Left renal pelvis (tissue), 4 donors: ENCODE measurements at regions not wholly inside any gene's neighbourhood (a gene's known extent, or its start where the extent isn't known, plus 50 kb on each side); places are given as distances from the start of the nearest gene placed in this dataset.

ENCODE experiments used
- DNase-seq, 4 donors: peaks; one replicate each; pipeline ENCODE4 v3.0.0-alpha.2; 2013; ENCODE audit warnings: low read depth in 4 of 4, low spot score in 3 of 4

DNA sequence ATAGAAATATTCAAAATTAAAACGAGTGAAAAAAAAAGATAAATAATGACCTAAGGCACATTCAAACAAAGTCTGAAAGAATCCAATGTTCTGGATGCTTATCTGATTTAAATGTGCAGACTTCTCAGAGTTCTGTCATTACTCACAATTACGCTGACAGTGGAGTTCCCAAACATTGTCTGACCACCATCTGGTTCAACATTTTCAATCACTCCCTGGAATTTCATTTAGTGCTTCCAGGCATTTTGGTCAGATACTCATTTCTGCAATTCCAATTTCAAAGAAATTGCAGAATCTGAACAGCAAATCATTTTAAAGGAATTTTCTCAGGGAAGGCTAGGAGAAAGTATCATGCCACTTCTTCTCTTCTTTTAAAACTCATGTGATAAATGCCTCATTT is 398.2 kb upstream of the PDE3A start:
- DNase-seq: no peak

DNA sequence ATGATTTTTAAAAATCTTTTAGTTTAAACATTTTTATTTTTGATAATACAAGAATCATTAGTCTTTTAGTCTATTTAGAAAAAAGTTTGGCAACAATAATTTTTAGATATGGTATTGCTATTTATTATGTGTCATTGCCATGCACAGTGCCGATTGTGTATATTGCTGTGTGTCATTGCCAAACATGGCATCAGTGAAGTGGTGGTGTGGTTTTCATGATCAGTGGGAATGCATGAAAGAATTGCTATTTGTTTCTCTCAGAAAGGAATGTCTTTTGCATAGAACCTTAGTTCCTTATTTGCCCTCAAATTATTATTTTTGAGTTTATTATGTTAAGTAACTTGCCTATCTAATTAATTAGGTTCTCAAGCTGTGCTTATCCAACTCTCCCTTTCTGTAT is 397.5 kb upstream of the PDE3A start:
- no peak for DNase-seq

- DNase-seq: peak in 1 of 4 donors; percentile 39
Observed at GRCh38 chr12:19971361-19972280, 396.7 kb upstream of the PDE3A start.

DNA sequence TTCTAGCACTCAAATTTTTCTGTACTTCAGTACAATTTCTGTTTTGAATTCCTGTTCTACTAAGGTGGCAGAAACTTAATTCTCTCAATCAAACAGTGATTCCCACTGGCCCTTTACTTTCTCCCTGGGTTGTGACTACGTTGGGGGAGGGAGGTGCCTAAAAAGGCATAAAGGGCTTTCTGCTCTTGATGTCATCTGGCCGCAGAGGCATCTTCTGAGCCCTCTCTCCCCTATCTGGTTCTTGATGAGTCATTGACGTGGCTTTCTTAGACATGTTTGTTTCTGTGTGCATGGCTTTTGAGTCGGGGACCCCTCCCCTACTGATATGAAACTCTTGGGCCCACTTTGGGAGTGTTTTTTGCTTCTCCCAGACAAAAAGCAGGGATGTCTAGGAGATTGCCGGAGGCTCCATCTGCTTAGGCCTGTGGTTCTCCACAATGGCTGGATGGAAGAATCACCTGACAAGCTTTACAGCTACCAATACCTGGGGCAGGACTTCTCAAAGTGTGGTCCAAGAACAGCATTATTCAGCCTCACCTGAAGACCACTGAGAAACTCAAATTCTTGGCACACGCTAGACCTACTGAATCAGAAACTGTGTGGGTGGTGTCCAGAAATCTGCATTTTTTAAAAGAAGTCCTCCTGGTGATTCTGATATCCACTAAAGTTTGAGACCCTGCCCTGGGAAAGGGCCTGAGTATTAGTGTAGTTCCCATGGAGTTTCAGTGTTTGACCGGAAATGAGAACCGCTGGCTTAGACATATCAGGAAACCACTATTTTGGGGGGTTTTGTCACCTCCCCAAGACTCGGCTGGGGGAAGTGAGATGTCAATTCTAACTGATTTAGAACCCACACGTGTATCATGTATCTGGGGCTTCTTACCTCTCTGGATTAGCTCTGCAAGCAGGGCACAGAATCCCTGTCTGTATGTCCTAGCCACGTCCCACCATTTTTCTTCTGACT is 395.7 kb upstream of the PDE3A start:
- no peak for DNase-seq

GRCh38 chr12:19978193-19978592 is 390.1 kb upstream of the PDE3A start:
- DNase-seq: no peak

DNA sequence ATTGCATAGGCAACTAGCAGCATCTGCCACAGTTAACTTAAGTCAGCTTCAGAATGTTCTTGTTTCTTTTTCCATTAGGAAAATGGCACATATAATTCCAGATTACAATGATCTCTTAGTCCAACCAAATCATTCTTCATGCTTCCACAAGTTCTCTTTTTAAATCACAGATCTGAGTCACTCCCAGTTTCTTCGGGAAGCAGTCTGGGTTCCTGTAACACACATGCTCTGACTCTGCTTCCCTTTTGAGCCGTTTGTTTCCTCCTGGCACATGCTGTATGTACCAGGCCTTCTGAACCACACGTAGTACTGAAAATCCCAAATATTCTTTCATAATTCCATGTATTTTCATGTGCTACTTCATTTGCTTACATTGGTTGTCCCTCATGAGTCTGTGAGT is 388.8 kb upstream of the PDE3A start:
- no peak for DNase-seq

- no peak for DNase-seq
Observed at GRCh38 chr12:19981944-19982343, 386.4 kb upstream of the PDE3A start.

DNA sequence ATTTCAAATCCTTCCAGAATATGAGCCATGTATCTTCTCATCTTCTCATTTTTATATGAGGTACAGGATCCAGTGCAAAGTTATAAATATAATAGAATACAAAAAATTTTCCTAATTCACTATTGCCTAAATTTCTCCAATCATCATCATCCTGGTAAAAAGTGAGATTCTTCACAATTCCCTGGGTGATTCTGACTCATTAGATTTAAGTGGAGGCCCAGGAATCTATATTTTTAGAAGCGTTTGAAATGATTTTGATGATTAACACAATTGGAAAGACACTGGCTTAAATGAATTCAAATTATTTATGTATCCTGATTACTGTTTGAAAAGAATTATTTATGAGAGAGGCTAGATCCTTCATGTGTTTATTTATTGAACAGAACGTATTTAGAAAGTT is 380.3 kb upstream of the PDE3A start:
- no peak for DNase-seq

DNA sequence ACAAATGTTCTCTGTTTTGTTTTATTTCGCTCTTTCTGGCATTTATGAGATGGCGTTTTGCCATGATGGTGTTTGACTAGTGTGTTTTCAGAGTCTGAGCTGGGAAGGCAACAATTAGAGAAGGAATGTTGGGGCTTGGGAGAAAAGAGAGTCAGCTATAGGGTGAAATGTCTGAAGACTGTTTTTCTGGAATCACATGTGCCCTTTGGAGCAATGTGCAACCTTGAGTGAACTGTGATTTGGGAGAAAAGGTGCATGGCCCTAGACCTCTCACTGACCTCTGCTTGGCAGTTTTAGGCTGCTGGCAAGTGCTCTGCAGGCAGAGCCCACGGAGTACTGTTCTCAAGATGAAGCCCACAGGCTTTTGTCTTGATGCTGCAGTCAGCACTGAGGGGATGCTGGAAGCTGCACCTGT is 379.9 kb upstream of the PDE3A start:
- no peak for DNase-seq

GRCh38 chr12:19988948-19989347 is 379.4 kb upstream of the PDE3A start:
- DNase-seq: no peak

- no peak for DNase-seq
Observed at GRCh38 chr12:19991146-19991545, 377.2 kb upstream of the PDE3A start.

DNA sequence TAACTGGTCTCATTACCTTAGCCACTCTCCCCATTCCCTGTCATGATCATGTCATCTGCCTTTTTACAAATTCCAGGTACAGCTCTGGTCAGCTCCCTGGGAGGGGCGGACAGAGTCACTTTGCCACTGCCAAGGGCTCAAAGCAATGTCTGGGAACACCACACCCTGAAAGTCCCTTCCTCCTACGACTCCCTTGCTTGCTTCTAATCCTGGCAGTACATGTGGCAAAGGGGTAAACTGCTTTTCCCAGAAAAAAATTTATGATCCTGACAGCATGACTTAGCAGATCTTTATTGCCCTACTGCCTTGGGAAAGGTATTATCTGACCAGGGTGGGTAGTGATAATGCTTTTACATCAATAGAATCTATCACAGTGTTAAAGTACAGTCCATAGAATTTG is 376.0 kb upstream of the PDE3A start:
- no peak for DNase-seq

DNA sequence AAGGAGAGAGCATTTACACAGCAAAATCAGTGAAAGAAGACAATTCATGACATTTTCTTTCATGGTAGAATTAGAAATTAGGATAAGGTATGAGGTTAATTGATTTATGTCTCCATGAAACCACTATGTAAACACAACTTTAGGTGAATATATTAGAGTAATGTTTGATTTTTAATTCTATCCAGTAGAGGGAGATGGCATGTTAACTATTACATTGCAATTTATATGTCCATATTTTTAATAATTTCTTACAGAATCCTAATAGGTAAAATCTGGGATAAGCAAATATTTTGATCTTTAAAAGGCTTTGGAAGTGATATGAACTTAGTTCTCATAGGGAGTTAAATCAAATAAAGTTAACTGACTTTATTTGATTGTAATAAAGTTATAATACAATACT is 373.4 kb upstream of the PDE3A start:
- no peak for DNase-seq

DNA sequence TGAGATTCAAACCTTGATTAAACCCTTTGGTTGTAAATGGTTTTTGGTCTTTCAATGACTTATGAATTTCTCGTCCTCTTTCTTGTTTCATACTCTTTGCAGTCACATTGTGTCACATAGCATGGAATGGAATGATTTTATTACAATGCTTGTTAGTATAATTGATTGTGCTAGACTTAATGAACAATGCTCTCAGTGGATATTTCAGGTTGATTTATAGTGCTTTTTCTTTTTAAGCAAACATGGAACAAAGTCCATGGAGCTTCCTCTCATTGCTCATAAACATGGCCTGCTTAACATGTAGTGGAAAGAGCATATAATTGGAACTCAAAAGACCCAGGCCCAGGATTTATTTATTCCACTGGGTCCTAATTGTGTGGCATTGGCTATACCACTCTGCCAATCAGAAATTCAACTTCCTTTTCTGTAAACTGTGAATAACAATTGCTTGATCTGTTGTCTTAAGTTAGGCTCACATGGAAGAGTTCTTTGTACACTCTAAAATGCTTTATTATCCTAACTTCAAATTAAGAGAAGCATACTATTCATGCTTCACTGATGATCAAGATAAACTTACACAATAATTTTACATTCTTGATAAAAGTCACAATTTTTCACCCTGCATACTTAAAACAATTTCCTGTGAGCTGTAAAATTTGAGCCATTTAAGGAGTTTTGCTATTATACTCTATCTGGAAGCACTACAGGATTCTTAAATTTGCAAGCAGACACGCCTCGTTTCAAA is 370.5 kb upstream of the PDE3A start:
- no peak for DNase-seq

DNA sequence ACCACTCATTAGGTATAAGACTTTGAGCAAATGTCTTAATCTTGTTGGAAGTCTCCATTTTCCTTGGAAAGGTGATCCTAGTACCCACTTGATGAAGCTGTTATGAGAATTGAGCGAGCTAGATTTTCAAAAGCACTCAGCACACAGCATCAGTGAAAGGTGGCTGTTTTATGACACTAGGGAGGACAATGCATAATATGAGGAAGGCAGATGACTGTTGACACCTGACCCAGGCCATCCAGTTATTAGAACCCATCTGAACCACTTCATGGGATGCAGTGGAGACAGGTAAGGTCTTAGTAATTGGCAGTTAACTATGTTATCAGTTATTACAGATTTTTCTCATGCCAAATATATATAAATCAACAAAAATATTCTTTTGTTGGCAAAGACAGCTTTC is 369.9 kb upstream of the PDE3A start:
- no peak for DNase-seq

DNA sequence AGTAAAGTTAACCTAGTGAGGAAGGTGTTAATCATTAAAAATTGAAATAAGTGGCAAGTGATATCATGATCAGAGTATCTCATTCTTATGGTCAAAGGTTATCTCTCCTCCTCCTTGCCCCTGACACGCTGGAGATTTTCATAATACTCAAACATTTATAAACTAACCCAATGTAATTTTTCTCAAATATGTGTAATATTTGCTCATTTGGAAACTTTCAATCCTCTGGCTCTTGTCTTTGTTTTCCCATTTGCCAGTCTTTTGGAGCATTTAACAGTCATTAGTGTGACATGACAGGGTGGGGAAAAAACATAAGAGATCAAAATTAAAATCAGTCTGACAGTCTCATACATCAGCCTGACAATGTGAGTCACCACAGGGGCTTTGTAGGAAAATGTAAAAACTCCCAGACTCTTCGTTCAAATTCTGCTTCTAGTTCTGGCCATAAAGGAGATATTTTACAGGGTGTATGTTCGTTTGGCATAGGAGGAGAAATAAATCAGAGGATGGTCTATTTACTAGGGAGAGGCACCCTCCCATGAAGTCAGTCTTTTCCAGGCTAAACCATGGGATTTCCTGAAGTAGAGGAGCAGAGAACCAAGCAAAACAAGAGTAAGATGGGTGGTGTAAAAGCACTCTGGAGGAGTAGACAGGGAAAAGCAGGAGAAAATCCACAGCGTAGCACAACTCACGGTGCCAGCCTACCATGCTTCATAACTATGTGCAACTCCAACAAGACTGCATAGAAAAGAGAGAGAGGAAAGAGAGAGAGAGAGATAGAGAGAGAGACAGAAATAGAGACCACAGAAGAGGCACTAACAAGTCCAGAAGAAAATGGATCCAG is 369.2 kb upstream of the PDE3A start:
- DNase-seq: no peak

DNA sequence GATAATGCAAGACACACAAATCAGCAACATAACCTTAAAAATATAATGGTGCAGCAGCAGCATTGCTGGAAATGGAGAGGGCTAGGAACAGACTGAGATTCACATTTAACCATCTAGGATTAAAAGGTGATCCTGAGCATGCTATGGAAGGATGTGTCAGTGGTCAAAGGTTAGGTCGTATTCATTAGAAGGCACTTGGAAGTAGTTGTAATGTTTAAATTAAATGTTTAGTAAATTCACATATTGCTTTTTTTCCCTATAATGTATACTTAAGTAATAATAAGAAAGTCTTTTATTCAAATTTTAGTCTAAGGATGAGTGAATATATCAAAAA is 368.6 kb upstream of the PDE3A start:
- DNase-seq: no peak

DNA sequence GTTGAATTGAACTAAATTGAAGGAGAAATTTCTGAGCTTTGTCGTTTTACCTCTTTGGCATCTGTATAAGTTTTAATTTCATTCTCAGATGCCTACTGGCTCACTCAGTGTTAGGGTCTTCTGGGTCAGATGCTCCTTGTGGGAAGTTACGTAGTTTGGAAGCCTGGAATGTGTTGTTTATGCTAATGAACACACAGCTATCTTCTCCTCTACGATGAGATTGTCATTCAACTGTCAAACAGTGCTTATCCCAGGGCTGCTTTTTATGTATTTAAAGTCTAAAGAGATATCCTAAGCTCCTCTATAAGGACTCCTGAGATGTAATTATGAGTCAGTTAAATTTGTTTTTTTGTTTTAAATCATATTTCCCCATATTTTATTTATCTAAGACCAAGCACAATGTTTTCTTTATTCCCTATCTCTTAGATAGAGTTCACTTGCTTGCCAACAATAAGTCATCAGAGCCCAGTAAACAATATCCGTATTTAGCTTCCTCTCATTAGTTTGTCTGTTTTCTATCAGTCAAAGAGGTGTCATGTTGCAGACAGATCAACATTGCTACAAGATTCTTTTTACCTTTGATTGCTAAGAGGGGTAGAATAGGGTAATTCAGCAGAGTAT is 368.0 kb upstream of the PDE3A start:
- DNase-seq: no peak

DNA sequence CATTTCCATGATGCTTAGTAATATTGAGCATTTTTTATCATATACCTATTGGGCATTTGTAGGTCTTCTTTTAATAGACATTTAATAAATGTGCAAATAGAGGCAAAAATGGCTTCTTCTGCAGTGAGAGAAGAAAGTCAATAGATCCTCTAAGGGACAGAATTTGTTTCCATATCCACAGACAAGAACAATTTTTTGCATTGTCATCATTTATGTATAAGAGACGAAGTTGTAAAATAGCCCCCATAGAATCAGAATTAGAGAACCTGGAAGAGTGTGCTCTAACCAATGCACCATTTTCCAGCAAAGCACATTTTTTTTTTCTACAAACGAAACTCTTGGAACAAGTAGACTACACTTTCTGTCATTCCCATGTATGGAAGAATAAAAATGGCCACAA is 365.1 kb upstream of the PDE3A start:
- DNase-seq: no peak

DNA sequence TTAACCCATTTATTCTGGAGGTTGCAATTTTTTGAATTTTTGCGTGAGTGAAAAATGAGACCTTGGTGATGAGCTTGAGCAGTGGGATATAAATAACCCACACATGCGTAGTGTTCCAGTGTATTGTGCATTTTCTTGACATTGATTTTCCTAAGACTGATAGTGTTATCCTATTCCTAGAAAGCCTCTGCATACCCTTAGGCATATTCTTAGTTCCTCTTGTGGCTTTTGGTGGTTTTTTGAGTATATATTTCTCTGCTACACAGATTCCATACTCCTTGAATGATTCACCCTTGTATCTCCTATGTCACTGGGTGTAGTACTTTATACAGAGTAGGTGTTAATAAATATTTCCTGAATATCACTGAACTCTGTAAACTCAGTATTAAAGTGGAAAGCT is 363.4 kb upstream of the PDE3A start:
- DNase-seq: no peak
